ENCODE measurements at regions not wholly inside any gene's neighbourhood (a gene's known extent, or its start where the extent isn't known, plus 50 kb on each side); places are given as distances from the start of the nearest gene placed in this dataset.

DNA sequence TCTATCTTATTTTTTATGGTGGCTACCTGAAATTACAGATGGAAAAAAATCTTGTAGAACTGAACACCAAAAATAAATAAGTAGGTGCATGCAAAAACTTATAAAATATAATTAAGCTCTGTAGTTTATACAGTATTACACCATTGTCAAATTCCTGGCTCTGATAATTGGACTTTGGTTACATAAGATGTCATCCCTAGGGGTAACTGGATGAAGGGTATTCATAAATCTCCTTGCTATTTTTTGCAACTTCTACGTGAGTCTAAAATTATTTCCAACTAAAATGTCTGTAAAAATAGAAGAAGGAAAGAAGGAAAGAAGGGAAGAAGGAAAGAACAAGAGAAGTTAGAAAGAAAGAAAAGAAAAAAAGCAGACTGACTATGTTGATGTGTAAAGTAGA lies 716.6 kb downstream of the BCL11B start:
- CTCF ChIA-PET, result interaction anchor here (0.7 kb wide), 1 partner anchor 554 kb away, joined by 3 read pairs; no protein-coding TSS in a partner anchor
- Histone ChIP-seq H3K27ac (ENCODE audit: extremely low read depth, low read depth, low read length) (no peak overlapping the region), H3K36me3 (ENCODE audit: control insufficient read depth in 2 of 2, insufficient read depth in 1 of 2, low read length in 2 of 2) (no peaks in the 10 kb centered on the region), H3K4me3 (ENCODE audit: low read depth, low read length) (no peak overlapping the region), H3K4me1 (ENCODE audit: control insufficient read depth, insufficient read depth, low read length) (no peaks in the 10 kb centered on the region), H3K9me3 (ENCODE audit: control insufficient read depth, insufficient read depth, low read depth, low read length) (no peaks in the 10 kb centered on the region)
- POLR2A ChIA-PET, result no interaction called here
- TF ChIP-seq ZNF555 (tag by site-specific recombination; conservative IDR thresholded peaks at IDR 0.05) (no peak), ZNF529 (tag by site-specific recombination; IDR thresholded peaks at IDR 0.05; ENCODE audit: insufficient replicate concordance) (peak; percentile 93), ZNF585B (tag by site-specific recombination; IDR thresholded peaks at IDR 0.05) (no peak)

DNA sequence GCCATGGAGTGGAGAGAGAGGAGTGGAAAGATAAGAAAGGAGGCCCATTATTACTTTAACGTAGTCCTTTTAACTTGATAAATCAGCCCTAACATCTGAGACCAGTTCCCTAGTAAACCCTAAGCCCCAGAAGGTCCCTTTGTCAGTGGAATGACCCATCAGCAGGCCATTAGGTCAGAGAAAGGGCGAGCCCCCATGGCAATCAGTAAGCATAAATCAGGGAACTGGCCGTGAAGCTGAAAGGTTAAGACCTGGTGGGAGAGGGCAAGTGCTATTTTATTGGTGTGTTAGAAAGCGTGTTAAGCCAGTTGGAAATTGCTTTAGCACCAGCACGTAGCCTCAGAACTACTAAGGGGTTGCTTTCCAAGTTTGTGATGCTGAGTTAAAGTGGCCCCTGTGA lies 708.0 kb downstream of the BCL11B start:
- no peak overlapping the region for H3K27ac ChIP-seq (ENCODE audit: extremely low read depth, low read depth, low read length)
- H3K9me3 ChIP-seq (ENCODE audit: control insufficient read depth, insufficient read depth, low read depth, low read length), result no peaks in the 10 kb centered on the region
- no peaks in the 10 kb centered on the region for H3K36me3 ChIP-seq (ENCODE audit: control insufficient read depth in 2 of 2, insufficient read depth in 1 of 2, low read length in 2 of 2)
- POLR2A ChIA-PET, result no interaction called here
- H3K4me1 ChIP-seq (ENCODE audit: control insufficient read depth, insufficient read depth, low read length), result no peaks in the 10 kb centered on the region
- CTCF ChIA-PET, result no interaction called here
- no peak overlapping the region for H3K4me3 ChIP-seq (ENCODE audit: low read depth, low read length)
- no peak for TF ChIP-seq ZNF324 (tag by site-specific recombination; IDR thresholded peaks at IDR 0.05)
- TF ChIP-seq, protein P1, sequence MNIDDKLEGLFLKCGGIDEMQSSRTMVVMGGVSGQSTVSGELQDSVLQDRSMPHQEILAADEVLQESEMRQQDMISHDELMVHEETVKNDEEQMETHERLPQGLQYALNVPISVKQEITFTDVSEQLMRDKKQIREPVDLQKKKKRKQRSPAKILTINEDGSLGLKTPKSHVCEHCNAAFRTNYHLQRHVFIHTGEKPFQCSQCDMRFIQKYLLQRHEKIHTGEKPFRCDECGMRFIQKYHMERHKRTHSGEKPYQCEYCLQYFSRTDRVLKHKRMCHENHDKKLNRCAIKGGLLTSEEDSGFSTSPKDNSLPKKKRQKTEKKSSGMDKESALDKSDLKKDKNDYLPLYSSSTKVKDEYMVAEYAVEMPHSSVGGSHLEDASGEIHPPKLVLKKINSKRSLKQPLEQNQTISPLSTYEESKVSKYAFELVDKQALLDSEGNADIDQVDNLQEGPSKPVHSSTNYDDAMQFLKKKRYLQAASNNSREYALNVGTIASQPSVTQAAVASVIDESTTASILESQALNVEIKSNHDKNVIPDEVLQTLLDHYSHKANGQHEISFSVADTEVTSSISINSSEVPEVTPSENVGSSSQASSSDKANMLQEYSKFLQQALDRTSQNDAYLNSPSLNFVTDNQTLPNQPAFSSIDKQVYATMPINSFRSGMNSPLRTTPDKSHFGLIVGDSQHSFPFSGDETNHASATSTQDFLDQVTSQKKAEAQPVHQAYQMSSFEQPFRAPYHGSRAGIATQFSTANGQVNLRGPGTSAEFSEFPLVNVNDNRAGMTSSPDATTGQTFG (tag by site-specific recombination; IDR thresholded peaks at IDR 0.05; ENCODE audit: borderline replicate concordance), result no peak
- TF ChIP-seq GLIS2 (tag by site-specific recombination; IDR thresholded peaks at IDR 0.05), result no peak
- TF ChIP-seq TCF7L2 (IDR thresholded peaks at IDR 0.05; ENCODE audit: borderline replicate concordance, low read depth, low read length), result no peak
- TF ChIP-seq ZNF664 (tag by site-specific recombination; IDR thresholded peaks at IDR 0.05), result no peak
- no peak for TF ChIP-seq ZNF624 (tag by site-specific recombination; IDR thresholded peaks at IDR 0.05)
- no peak for TF ChIP-seq ZNF2 (tag by site-specific recombination; IDR thresholded peaks at IDR 0.05)
- TF ChIP-seq ZNF626 (tag by site-specific recombination; IDR thresholded peaks at IDR 0.05), result no peak

DNA sequence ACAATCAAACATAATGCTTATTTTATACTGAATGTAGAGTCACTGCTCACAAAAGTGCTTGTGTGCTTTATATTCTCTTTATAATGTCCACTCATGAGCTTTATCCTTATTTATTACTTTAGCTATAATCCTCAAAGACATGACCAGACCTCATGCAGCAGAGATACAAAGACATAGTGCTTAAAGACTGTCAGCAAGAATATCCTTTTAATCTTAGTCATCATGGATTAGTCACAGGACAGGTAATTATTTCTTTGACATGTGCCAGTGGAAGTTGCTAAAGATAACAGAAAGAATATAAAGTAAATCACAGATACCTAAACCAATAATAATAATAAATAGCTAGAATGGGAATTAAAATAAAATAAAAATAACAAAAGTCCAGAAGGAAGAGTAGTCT lies 707.5 kb downstream of the BCL11B start:
- POLR2A ChIA-PET, result no interaction called here
- no peak overlapping the region for H3K4me3 ChIP-seq (ENCODE audit: low read depth, low read length)
- H3K4me1 ChIP-seq (ENCODE audit: control insufficient read depth, insufficient read depth, low read length), result no peaks in the 10 kb centered on the region
- H3K9me3 ChIP-seq (ENCODE audit: control insufficient read depth, insufficient read depth, low read depth, low read length), result no peaks in the 10 kb centered on the region
- CTCF ChIA-PET, result no interaction called here
- TF ChIP-seq PRDM1 (tag by site-specific recombination; IDR thresholded peaks at IDR 0.05) (no peak), RBAK (tag by site-specific recombination; IDR thresholded peaks at IDR 0.05) (no peak), ZNF677 (tag by site-specific recombination; IDR thresholded peaks at IDR 0.05) (no peak), EGR2 (tag by site-specific recombination; IDR thresholded peaks at IDR 0.05; ENCODE audit: low read depth) (no peak)
- TF ChIP-seq, protein P2, sequence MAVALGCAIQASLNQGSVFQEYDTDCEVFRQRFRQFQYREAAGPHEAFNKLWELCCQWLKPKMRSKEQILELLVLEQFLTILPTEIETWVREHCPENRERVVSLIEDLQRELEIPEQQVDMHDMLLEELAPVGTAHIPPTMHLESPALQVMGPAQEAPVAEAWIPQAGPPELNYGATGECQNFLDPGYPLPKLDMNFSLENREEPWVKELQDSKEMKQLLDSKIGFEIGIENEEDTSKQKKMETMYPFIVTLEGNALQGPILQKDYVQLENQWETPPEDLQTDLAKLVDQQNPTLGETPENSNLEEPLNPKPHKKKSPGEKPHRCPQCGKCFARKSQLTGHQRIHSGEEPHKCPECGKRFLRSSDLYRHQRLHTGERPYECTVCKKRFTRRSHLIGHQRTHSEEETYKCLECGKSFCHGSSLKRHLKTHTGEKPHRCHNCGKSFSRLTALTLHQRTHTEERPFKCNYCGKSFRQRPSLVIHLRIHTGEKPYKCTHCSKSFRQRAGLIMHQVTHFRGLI (tag by site-specific recombination; IDR thresholded peaks at IDR 0.05), result no peak
- H3K27ac ChIP-seq (ENCODE audit: extremely low read depth, low read depth, low read length), result no peak overlapping the region
- H3K36me3 ChIP-seq (ENCODE audit: control insufficient read depth in 2 of 2, insufficient read depth in 1 of 2, low read length in 2 of 2), result no peaks in the 10 kb centered on the region

DNA sequence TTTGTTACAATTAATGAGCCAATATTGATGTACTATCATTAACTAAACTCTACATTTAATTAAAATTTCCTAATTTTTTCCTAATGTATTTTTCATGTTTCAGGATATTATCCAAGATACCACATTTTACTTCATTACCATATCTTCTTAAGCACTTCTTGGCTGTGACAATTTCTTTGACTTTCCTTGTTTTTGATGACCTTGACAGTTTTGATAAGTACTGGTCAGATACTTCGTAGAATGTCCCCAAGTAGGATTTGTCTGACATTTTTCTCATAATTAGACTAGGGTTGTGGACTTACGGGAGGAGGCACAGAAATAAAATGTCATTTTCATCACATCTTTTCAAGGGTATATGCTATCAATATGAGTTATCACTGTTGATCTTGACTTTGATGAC lies 700.9 kb downstream of the BCL11B start:
- TF ChIP-seq BCL11A (tag by site-specific recombination; IDR thresholded peaks at IDR 0.05; ENCODE audit: low read depth), result no peak
- TF ChIP-seq, protein P3, sequence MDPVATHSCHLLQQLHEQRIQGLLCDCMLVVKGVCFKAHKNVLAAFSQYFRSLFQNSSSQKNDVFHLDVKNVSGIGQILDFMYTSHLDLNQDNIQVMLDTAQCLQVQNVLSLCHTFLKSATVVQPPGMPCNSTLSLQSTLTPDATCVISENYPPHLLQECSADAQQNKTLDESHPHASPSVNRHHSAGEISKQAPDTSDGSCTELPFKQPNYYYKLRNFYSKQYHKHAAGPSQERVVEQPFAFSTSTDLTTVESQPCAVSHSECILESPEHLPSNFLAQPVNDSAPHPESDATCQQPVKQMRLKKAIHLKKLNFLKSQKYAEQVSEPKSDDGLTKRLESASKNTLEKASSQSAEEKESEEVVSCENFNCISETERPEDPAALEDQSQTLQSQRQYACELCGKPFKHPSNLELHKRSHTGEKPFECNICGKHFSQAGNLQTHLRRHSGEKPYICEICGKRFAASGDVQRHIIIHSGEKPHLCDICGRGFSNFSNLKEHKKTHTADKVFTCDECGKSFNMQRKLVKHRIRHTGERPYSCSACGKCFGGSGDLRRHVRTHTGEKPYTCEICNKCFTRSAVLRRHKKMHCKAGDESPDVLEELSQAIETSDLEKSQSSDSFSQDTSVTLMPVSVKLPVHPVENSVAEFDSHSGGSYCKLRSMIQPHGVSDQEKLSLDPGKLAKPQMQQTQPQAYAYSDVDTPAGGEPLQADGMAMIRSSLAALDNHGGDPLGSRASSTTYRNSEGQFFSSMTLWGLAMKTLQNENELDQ (tag by site-specific recombination; IDR thresholded peaks at IDR 0.05; ENCODE audit: low read depth), result no peak
- TF ChIP-seq ZNF707 (tag by site-specific recombination; IDR thresholded peaks at IDR 0.05), result no peak
- TF ChIP-seq ZNF394 (tag by site-specific recombination; IDR thresholded peaks at IDR 0.05; ENCODE audit: borderline replicate concordance), result no peak
- TF ChIP-seq, protein P4, sequence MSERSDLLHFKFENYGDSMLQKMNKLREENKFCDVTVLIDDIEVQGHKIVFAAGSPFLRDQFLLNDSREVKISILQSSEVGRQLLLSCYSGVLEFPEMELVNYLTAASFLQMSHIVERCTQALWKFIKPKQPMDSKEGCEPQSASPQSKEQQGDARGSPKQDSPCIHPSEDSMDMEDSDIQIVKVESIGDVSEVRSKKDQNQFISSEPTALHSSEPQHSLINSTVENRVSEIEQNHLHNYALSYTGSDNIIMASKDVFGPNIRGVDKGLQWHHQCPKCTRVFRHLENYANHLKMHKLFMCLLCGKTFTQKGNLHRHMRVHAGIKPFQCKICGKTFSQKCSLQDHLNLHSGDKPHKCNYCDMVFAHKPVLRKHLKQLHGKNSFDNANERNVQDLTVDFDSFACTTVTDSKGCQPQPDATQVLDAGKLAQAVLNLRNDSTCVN (tag by site-specific recombination; optimal IDR thresholded peaks at IDR 0.05), result no peak
- Histone ChIP-seq H3K36me3 (ENCODE audit: control insufficient read depth in 2 of 2, insufficient read depth in 1 of 2, low read length in 2 of 2) (no peaks in the 10 kb centered on the region), H3K4me1 (ENCODE audit: control insufficient read depth, insufficient read depth, low read length) (no peaks in the 10 kb centered on the region), H3K9me3 (ENCODE audit: control insufficient read depth, insufficient read depth, low read depth, low read length) (peaks cover 3% of the 10 kb centered on the region), H3K27ac (ENCODE audit: extremely low read depth, low read depth, low read length) (no peak overlapping the region), H3K4me3 (ENCODE audit: low read depth, low read length) (no peak overlapping the region)
- ChIA-PET POLR2A (no interaction called here), CTCF (no interaction called here)
